ENCODE measurements at regions not wholly inside any gene's neighbourhood (a gene's known extent, or its start where the extent isn't known, plus 50 kb on each side); places are given as distances from the start of the nearest gene placed in this dataset.
A peak's percentile ranks its signal among the peaks of the same experiment; 100 is the strongest.
"Not testable (repeated sequence)": the region's sequence is repeated elsewhere in the genome, so short reads cannot be mapped to it uniquely, and the experiment has no call there.

- ATAC-seq (ENCODE audit: low FRiP score), result no peak
- DNase-seq (ENCODE audit: low spot score), result no peak
- no peak for TF ChIP-seq CTCF (IDR thresholded peaks at IDR 0.05)
Observed at GRCh38 chr21:29430576-29430975, 131.9 kb downstream of the BACH1 start.

- ATAC-seq (ENCODE audit: low FRiP score) (no peak), DNase-seq (ENCODE audit: low spot score) (no peak)
- TF ChIP-seq CTCF (IDR thresholded peaks at IDR 0.05), result no peak
Observed at GRCh38 chr21:29431178-29431577, 132.5 kb downstream of the BACH1 start.

GRCh38 chr21:29431680-29432079 lies 133.0 kb downstream of the BACH1 start:
- no peak for TF ChIP-seq CTCF (IDR thresholded peaks at IDR 0.05)
- ATAC-seq (ENCODE audit: low FRiP score), result no peak
- no peak for DNase-seq (ENCODE audit: low spot score)

GRCh38 chr21:29433366-29434059 lies 134.8 kb downstream of the BACH1 start:
- no peak for TF ChIP-seq CTCF (IDR thresholded peaks at IDR 0.05)
- ATAC-seq (ENCODE audit: low FRiP score), result peak; percentile 52
- DNase-seq (ENCODE audit: low spot score), result no peak

- ATAC-seq (ENCODE audit: low FRiP score) (no peak), DNase-seq (ENCODE audit: low spot score) (no peak)
- no peak for TF ChIP-seq CTCF (IDR thresholded peaks at IDR 0.05)
Observed at GRCh38 chr21:29434081-29434480, 135.4 kb downstream of the BACH1 start.

GRCh38 chr21:29434982-29435381 lies 136.3 kb downstream of the BACH1 start:
- ATAC-seq (ENCODE audit: low FRiP score), result not testable (repeated sequence)

GRCh38 chr21:29436143-29436542 lies 137.4 kb downstream of the BACH1 start:
- DNase-seq (ENCODE audit: low spot score) (no peak), ATAC-seq (ENCODE audit: low FRiP score) (no peak)
- no peak for TF ChIP-seq CTCF (IDR thresholded peaks at IDR 0.05)

More at GRCh38 chr21:29434982-29435381, 136.3 kb downstream of the BACH1 start:
- not testable (repeated sequence) for DNase-seq (ENCODE audit: low spot score)
